Muscle of leg (tissue), 3 donors: ENCODE measurements at regions not wholly inside any gene's neighbourhood (a gene's known extent, or its start where the extent isn't known, plus 50 kb on each side); places are given as distances from the start of the nearest gene placed in this dataset.
"Not testable (repeated sequence)": the region's sequence is repeated elsewhere in the genome, so short reads cannot be mapped to it uniquely, and the experiment has no call there.

Experiments used
- DNase-seq: peaks from one replicate; pipeline ENCODE4 v3.0.0; 2013
- H3K27ac ChIP-seq: one replicate; pipeline ENCODE4 v1.5.1; 2013; ENCODE audit warnings: mild to moderate bottlenecking, low read length, control low read depth
- H3K27me3 ChIP-seq: one replicate; pipeline ENCODE4 v1.6.1; 2013; ENCODE audit warnings: low read length; ENCODE audit not compliant: control insufficient read depth, insufficient read depth
- H3K36me3 ChIP-seq: one replicate; pipeline ENCODE4 v1.6.1; 2013; ENCODE audit warnings: low read length; ENCODE audit not compliant: control insufficient read depth, insufficient read depth
- H3K4me1 ChIP-seq: one replicate; pipeline ENCODE4 v1.6.1; 2013; ENCODE audit warnings: low read length; ENCODE audit not compliant: control insufficient read depth, insufficient read depth
- H3K4me3 ChIP-seq: one replicate; pipeline ENCODE4 v1.5.1; 2013; ENCODE audit warnings: low read length, control low read depth
- H3K9me3 ChIP-seq: replicated peaks from 2 replicates; pipeline ENCODE4 v1.6.1; 2013; ENCODE audit warnings: low read depth, low read length; ENCODE audit not compliant: control insufficient read depth
- WGBS: methylation state at CpG from one replicate; pipeline ENCODE4 v1.1.5; 2013; ENCODE audit warnings: missing lambda C conversion rate; ENCODE audit not compliant: insufficient coverage; 5-methylcytosine and 5-hydroxymethylcytosine counted together

DNA sequence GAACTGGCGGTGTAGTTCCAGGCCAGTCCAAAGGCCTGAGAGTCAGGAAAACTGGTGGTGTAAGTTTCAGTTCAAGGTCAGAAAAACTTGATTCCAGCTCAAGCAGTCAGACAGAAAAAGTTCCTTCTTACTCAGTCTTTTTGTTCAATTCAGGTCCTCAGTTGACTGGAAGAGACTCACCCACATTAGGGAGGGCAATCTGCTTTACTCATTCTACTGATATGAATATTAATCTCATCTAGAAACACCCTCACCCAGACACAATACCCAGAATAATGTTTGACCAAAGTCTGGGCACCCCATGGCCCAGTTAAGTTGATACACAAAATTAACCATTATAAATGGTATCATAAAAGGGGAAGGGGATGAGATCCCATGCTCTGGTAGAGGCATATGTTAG lies 50.1 kb upstream of the LTA4H start:
- Histone ChIP-seq H3K27ac (no peak overlapping the region), H3K27me3 (no peaks in the 10 kb centered on the region), H3K9me3 (no peaks in the 10 kb centered on the region), H3K36me3 (no peaks in the 10 kb centered on the region), H3K4me1 (no peaks in the 10 kb centered on the region), H3K4me3 (no peak overlapping the region)
- DNase-seq, result no peak
- no CpG with 5 or more reads among the region's 1 CpG for WGBS

DNA sequence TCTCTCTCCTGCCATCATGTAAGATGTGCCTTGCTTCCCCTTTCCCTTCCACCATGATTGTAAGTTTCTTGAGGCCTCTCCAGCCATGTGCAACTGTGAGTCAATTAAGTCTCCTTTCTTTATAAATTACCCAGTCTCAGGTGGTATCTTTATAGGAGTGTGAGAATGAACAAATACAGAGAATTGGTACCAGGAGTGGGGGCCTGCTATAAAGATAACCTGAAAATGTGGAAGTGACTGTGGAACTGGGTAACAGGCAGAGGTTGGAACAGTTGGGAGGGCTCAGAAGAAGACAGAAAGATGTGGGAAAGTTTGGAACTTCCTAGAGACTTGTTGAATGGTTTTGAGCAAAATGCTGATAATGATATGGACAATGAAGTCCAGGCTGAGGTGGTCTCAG lies 50.8 kb upstream of the LTA4H start:
- not testable (repeated sequence) for H3K36me3 ChIP-seq, H3K27ac ChIP-seq, H3K4me3 ChIP-seq

DNA sequence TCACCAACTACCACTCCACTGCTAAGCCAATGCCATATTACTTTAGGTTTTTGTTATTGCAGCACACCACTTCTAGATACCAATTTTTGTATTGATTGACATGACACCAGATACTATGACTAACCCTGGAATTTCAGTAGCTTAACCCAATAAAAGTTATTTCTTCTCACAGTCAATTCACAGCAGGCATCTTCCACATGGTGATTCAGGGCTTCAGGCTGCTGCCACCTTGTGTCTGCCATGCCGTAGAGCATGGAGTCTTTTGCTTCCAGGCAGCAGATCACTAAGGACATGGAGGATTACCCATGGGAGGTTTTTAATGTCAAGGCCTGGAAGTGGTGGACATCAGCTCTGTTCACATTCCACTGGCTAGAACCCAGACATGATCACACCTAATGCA lies 56.4 kb upstream of the LTA4H start:
- Histone ChIP-seq H3K4me1 (peaks cover 3% of the 10 kb centered on the region), H3K36me3 (no peaks in the 10 kb centered on the region), H3K4me3 (no peak overlapping the region), H3K9me3 (peaks cover 2% of the 10 kb centered on the region), H3K27me3 (no peaks in the 10 kb centered on the region), H3K27ac (no peak overlapping the region)
- WGBS, result 100% methylated on average over 1 of the region's 1 CpG
- no peak for DNase-seq

More for the DNA sequence above, 50.8 kb upstream of the LTA4H start:
- H3K9me3 ChIP-seq, DNase-seq, H3K4me1 ChIP-seq, H3K27me3 ChIP-seq: not testable (repeated sequence)

DNA sequence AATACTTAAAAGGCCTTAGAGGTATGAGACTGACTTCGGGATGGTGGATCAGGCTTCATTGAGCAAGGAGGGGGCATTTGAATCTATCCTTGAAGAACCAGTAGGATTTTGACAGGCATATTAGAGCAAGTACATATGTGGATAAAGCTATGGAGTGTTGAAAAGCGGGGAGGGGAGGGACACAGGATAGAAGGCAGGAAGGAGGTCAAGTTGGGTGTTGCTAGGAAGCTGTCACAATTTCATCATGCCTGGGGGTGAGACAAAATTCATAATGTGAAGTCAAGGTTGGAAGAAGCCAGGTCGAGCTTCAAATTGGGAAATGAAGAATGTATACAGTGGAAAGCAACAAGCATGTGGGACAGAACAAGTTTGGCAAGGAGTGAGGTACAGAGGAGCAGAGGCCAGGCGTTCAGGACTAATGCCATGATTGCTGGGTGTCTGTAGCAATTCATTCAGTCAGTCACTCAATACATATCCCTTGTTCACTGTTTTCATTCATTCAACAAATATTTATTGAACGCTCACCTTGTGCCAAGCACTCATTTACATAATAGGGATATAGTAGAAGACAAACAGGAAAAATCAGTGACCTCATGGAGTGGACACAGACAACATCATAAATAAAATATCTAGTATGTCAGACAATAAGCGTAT lies 58.3 kb upstream of the LTA4H start:
- Histone ChIP-seq H3K27ac (peak overlapping the region; percentile 15), H3K36me3 (no peaks in the 10 kb centered on the region), H3K9me3 (peaks cover 2% of the 10 kb centered on the region), H3K4me1 (peaks cover 3% of the 10 kb centered on the region), H3K27me3 (no peaks in the 10 kb centered on the region), H3K4me3 (no peak overlapping the region)
- no peak for DNase-seq
- 39% methylated on average over 4 of the region's 6 CpGs for WGBS

DNA sequence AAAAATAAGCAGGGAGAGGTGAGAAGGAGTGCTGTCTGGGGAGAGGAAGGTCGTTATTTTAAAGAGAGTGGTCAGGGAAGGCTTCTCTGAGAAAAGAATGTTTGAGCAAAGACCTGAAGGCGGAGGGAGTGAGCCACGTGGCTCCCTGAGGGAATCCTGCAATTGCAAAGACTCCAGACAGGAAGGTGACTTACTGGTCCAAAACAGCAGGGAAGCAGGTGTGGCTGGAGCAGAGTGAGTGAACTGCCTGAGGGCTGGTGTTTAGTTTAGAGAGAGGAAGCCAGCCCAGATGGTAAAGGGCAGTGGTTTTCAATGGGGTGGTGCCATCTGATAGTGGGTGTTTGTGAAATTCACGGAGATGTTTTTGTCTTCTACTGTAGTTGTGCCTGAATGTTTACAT lies 58.8 kb upstream of the LTA4H start:
- no peak overlapping the region for H3K4me3 ChIP-seq
- DNase-seq, result peak; percentile 32
- peaks cover 3% of the 10 kb centered on the region for H3K4me1 ChIP-seq
- peak overlapping the region; percentile 15 for H3K27ac ChIP-seq
- H3K9me3 ChIP-seq, result peaks cover 2% of the 10 kb centered on the region
- no peaks in the 10 kb centered on the region for H3K36me3 ChIP-seq
- H3K27me3 ChIP-seq, result no peaks in the 10 kb centered on the region
- 16% methylated on average over 3 of the region's 4 CpGs for WGBS

DNA sequence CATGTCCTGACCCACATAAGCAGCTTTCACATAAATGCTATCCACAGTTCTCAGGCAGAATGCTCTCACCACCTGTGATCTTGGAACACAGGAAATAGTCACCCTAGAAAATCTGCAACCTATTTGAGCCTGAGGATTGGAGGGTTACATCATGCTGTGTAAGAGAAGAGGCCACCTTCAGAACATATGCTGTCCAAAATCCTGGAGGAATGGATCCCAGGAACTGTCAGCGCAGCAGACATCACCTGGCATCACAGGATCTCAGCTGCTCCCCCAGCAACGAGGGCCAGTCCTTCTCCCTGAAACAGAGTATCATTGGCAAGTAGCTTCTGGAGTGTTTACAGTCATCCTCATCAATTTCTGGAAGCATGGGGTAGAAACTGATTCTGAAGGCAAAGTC lies 63.2 kb upstream of the LTA4H start:
- Histone ChIP-seq H3K27ac (no peak overlapping the region), H3K4me3 (no peak overlapping the region), H3K4me1 (peaks cover 9% of the 10 kb centered on the region), H3K36me3 (no peaks in the 10 kb centered on the region), H3K27me3 (no peaks in the 10 kb centered on the region), H3K9me3 (no peaks in the 10 kb centered on the region)
- no CpG with 5 or more reads among the region's 2 CpGs for WGBS
- no peak for DNase-seq

DNA sequence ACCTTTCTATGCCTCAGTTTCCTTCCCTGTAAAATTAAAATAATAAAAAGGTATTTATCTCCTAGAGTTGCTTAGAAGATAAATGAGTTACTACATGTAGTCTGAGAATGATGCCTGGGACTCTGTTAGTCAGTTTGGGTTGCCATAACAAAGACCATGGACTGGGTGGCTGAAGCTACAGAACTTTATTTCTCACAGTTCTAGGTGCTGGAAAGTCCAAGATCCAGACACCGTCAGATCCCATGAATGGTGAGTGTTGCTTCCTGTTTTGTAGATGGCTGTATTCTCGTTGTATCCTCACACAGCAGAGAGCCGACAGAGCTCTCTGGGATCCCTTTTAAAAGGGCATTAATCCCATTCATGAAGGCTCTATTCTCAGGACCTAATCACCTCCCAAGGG lies 64.0 kb upstream of the LTA4H start:
- WGBS, result no CpG with 5 or more reads among the region's 3 CpGs
- peak overlapping the region; percentile 9 for H3K27ac ChIP-seq

DNA sequence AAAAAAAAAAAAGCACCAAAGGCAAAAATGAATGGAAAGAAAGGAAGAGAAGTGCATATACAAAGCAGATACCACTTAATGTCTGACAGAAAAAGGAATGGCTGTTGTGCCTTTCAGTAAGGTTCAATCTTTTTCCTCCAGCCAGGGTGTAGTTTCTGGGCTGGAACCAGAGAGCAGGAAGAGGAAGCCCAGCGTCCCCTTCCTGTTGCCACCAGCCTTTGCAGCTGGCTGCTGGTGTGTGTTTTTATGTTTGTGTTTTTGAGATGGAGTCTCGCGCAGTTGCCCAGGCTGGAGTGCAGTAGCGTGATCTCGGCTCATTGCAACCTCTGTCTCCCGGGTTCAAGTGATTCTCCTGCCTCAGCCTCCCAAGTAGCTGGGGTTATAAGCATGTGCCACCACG lies 64.6 kb upstream of the LTA4H start:
- Histone ChIP-seq H3K4me1 (peaks cover 6% of the 10 kb centered on the region), H3K27ac (peak overlapping the region; percentile 9), H3K4me3 (no peak overlapping the region), H3K9me3 (no peaks in the 10 kb centered on the region), H3K27me3 (no peaks in the 10 kb centered on the region), H3K36me3 (no peaks in the 10 kb centered on the region)
- WGBS, result 94% methylated on average over 7 of the region's 7 CpGs
- DNase-seq, result peak; percentile 14

More for the DNA sequence above, 64.0 kb upstream of the LTA4H start:
- no peak for DNase-seq
- no peaks in the 10 kb centered on the region for H3K36me3 ChIP-seq
- H3K4me1 ChIP-seq, result peaks cover 6% of the 10 kb centered on the region
- H3K4me3 ChIP-seq, result no peak overlapping the region
- no peaks in the 10 kb centered on the region for H3K9me3 ChIP-seq
- H3K27me3 ChIP-seq, result no peaks in the 10 kb centered on the region

DNA sequence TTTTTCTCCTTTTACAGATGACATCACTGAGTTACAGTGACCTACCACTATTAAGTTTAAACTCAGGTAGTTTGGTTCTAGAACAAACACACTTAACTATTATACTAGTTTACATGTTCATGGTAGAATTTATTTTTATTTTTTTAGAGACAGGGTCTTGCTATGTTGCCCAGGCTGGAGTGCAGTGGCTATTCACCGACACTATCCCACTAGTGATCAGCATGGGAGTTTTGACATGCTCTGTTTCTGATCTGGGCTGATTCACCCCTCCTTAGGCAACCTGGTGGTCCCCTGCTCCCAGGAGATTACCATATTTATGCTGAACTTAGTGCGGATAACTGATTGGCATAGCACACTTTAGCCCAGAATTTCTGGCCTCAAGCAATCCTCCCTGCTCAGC lies 66.4 kb upstream of the LTA4H start:
- Histone ChIP-seq H3K27ac (no peak overlapping the region), H3K27me3 (no peaks in the 10 kb centered on the region), H3K9me3 (no peaks in the 10 kb centered on the region), H3K36me3 (no peaks in the 10 kb centered on the region), H3K4me3 (no peak overlapping the region), H3K4me1 (peaks cover 6% of the 10 kb centered on the region)
- WGBS, result 100% methylated on average over 2 of the region's 2 CpGs
- no peak for DNase-seq

DNA sequence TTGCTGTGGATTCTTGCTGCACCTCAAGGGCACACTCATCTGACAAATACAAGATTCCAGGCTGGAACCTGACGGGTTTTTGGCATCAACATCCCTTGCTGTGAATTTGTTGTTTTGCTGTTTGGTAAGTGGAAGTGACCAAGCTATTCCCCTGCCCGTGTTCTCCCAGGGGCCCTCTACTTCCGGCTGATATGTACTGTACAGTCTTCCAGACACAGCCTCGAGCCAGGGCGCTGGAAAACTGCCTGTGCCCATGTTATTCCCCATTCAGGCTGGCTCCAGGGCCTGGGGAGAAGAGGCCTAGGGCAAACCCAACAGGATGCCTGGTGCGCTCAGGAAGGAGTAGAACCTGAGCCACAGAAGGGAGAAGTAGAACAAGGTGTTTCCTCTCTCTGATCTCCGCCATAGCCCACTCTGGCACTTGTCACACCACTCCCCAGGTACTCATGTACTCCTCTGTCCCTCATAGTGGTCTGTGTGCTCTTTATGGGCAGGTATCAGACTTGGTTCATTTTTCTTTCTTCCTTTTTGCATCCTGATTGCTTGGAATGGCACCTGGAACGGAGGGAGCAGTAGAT lies 67.8 kb upstream of the LTA4H start:
- Histone ChIP-seq H3K4me1 (peaks cover 8% of the 10 kb centered on the region), H3K9me3 (no peaks in the 10 kb centered on the region), H3K27me3 (no peaks in the 10 kb centered on the region), H3K4me3 (no peak overlapping the region), H3K27ac (peak overlapping the region; percentile 13), H3K36me3 (no peaks in the 10 kb centered on the region)
- 64% methylated on average over 5 of the region's 8 CpGs for WGBS
- peak; percentile 22 for DNase-seq

DNA sequence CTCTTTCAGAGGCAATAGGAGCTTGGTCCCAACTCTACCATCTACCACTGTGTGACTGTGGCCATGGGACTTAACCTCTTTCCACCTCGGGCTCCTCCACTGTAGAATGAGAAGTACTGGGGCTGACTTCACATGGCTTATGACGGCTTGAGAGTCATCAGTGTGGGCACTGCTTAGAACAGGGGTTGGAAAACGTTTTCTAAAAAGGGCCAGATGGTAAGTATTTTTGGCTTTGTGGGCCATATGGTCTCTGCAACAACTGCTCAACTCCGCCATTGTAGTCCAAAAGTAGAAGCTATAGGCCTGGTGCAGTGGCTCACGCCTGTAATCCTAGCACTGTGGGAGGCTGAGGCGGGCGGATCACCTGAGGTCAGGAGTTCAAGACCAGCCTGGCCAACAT lies 69.2 kb upstream of the LTA4H start:
- H3K4me3 ChIP-seq, result no peak overlapping the region
- no peak overlapping the region for H3K27ac ChIP-seq
- DNase-seq, result no peak
- no peaks in the 10 kb centered on the region for H3K27me3 ChIP-seq
- 79% methylated on average over 6 of the region's 7 CpGs for WGBS
- no peaks in the 10 kb centered on the region for H3K9me3 ChIP-seq
- H3K36me3 ChIP-seq, result no peaks in the 10 kb centered on the region
- peaks cover 8% of the 10 kb centered on the region for H3K4me1 ChIP-seq
